GM21737 (cell line): ENCODE measurements at regions not wholly inside any gene's neighbourhood (a gene's known extent, or its start where the extent isn't known, plus 50 kb on each side); places are given as distances from the start of the nearest gene placed in this dataset.
A peak's percentile ranks its signal among the peaks of the same experiment; 100 is the strongest.

Source experiments
- ATAC-seq: cut with Tn5 transposase; IDR thresholded peaks from one replicate; pipeline ENCODE4 v1.9.1; 2021; ENCODE audit warnings: mild to moderate bottlenecking, moderate library complexity; ENCODE audit not compliant: unreplicated experiment

GRCh38 chr7:22676385-22676784 is 50.6 kb upstream of the IL6 start:
- no peak for ATAC-seq

GRCh38 chr7:22675917-22676343 is 51.1 kb upstream of the IL6 start:
- ATAC-seq, result no peak

- ATAC-seq, result no peak
Measured at GRCh38 chr7:22675421-22675820, 51.6 kb upstream of the IL6 start.

GRCh38 chr7:22672846-22673680 is 53.9 kb upstream of the IL6 start:
- peak; percentile 80 for ATAC-seq

DNA sequence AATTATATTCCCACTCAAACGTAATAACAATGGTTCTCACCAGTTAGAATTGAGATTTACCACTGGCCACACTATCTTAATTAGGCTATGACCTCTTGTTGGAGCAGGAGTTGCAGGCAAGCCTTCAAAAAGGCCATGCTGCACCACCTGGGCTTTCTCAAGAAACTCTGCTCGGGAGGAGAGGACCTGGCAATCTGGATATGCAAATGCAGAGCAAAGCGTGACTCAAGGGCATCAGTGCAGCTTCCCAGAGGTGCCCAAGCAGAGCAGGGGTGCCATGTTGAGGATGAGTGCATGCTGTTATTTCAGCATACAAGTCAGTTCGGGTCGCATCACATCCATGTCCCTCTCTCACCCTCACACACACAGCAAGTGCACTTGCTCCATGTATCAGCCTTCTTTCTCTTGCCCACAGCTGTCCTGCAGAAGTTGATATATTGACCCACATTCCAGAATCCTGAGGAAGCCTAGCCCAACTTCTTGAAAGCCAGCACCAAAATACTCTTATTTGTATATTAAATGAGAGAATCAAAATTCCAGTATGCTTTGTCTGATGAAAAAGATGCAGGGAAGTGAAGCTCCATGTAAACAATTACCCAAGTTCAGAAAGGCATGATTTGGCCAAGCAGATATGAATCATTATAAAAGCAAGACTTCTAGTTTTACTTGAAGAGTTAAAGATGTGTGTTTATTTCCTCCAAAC is 55.7 kb upstream of the IL6 start:
- ATAC-seq, result no peak

GRCh38 chr7:22670422-22670815 is 56.6 kb upstream of the IL6 start:
- ATAC-seq, result no peak

DNA sequence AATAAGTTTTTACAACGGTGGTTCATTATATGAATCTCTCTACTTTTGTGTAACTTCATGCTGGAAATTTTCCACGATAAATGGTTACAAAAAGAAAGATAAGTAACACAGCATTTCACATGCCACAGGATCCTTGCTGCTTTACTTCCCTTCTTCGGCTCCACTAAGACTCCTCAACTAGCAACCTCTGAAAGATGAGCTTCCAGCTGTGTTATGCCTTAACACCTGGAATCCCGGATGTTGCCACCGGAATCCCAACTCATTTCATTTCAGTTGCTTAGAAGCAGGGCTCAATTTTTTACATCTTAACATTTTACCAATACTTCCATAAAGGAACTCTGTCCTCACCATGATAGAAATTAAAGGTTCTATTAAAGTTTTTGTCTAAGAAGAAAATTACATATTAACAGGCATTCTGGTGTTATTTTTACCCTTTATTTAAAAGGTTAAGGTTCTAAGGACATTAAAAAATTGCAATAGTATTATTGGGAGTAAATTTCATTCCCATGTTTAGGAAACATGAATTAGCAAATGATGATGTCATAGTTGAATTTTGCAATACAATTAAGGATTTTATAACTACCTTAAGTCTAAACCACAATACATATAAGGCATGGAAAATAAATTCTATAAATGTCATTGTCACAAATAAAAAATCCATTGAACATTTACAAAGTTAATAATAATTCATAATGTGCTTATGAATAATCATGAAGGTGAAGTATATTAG is 57.1 kb upstream of the IL6 start:
- ATAC-seq, result no peak

GRCh38 chr7:22668971-22669401 is 58.0 kb upstream of the IL6 start:
- ATAC-seq, result no peak

- ATAC-seq, result no peak
Measured at GRCh38 chr7:22667562-22668239, 59.3 kb upstream of the IL6 start.

GRCh38 chr7:22667187-22667561 is 59.8 kb upstream of the IL6 start:
- ATAC-seq, result no peak

DNA sequence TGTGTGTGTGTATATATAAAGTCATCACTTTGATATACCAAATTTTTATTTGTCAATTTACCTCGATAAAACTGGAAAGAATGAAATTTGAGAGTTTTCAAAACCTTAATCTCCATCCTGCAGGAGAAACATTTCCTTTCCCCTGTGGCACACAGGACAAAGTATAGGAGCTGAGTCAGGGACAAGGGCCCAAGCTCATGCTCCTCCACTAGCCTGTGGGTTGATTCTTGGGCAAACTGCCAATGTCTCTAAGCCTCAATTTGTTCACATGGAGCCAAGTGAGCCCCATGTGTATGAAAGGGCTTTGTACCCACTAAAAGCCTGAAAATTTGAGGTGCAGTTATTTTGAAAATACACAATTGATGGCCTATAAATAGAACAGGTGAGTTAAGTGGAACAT is 60.3 kb upstream of the IL6 start:
- no peak for ATAC-seq

GRCh38 chr7:22665923-22666322 is 61.1 kb upstream of the IL6 start:
- no peak for ATAC-seq

GRCh38 chr7:22664988-22665798 is 61.8 kb upstream of the IL6 start:
- ATAC-seq, result no peak

GRCh38 chr7:22663721-22664120 is 63.3 kb upstream of the IL6 start:
- no peak for ATAC-seq

GRCh38 chr7:22663357-22663718 is 63.7 kb upstream of the IL6 start:
- ATAC-seq, result no peak

GRCh38 chr7:22662556-22663356 is 64.2 kb upstream of the IL6 start:
- no peak for ATAC-seq

DNA sequence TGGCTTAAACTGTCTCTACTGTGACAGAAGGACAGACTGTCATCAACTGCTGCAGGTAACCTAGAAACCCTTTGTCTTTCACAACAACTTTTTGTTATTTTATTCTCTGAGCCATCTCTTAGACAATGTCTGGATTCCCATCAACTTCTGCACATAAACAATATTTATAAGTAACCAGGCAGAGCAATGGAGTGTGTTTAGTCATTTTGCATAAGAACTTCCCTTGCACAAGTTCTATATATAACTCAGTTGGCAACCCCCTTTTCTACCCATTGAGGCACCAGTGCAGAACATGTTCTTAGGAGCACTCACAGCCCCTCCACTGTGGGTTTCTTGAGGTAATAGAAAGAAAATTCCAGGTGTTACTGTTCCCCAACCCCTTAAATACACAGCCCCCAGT is 65.0 kb upstream of the IL6 start:
- no peak for ATAC-seq

DNA sequence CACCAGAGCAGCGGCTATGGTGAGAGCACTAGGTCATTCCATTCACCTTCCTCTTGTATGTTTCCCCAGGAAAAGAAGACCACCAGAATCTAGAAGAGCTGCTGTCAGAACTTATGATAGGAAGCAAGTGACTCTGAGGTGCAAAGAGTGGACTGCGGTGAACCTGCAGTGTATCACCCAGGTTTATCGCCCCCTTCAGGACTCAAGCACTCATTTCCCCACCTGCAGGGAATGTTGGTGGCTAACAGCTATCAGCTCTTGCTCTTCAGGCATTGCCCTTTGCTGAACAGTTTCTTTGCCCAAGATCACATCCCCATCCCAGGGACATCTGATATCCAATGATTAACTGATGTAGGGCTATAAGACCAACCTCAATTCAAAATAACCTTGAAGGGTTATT is 66.3 kb upstream of the IL6 start:
- no peak for ATAC-seq

DNA sequence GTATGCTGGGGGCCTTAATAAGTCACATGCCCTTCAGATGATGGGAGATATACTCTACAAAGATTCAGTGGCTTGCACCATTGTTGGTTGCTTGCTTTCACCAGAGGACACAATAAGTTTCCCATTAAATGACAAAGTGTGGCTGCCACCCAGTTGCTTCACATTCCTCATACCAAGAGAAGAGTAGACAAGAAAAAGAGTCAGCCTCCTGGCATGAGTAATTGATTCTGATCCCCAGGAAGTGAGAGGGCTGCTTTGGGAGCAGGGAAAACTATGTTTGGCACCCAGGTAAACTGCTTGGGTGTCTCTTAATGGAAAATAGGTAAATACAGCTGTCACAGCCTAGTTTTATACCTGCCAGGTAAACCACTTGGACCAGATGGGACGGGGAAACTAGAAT is 66.7 kb upstream of the IL6 start:
- ATAC-seq, result no peak

DNA sequence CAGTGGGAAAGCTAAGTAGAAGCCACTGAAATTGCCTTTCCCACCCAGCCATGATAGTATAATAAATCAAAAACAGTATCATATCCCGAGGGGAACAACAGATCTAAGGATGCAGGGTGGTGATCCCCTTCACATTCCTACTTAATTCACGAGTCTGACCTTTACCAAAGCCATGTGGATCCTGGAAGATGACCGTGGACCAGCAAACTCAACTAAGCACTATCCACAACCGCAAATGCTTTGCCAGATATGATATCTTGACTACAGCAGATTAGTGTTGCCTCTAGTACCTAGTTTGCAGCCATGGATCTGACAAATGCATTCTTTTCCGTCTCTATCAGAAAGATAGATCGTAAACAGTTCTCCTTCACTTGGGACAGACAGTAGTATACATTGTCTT is 67.3 kb upstream of the IL6 start:
- no peak for ATAC-seq
